HCT116 (cell line): ENCODE measurements at regions not wholly inside any gene's neighbourhood (a gene's known extent, or its start where the extent isn't known, plus 50 kb on each side); places are given as distances from the start of the nearest gene placed in this dataset.

Experiments used
- ATAC-seq: fragments of 200-7000 bp; cut with Tn5 transposase; 2 replicates; pipeline ENCODE4 v1.9.1; 2020; ENCODE audit warnings: mild to moderate bottlenecking, moderate library complexity
- BruUV-seq: library from RNA; stranded (reverse); fragments of 400-500 nt; replicated peaks from 2 replicates; lab custom pipeline; 2021; lab: Mats Ljungman, UMichigan
- CTCF ChIA-PET: fragments of 300-600 bp; sonication (Branson Sonifier 250); formaldehyde crosslinking; loops from one replicate; lab custom pipeline; 2021; ENCODE audit warnings: antibody characterized with exemption; lab: Charles Lee
- POLR2A ChIA-PET: fragments of 300-600, 350-600 bp; sonication (Branson Sonifier 250); formaldehyde crosslinking; loops from one replicate; lab custom pipeline; 2021; ENCODE audit warnings: antibody characterized with exemption; lab: Charles Lee
- RAD21 ChIA-PET, 2 experiments: fragments of 300-600 bp; sonication (Branson Sonifier 250); formaldehyde crosslinking; loops; one replicate each; lab custom pipeline; 2023; ENCODE audit warnings: low total read pairs in 2 of 2; ENCODE audit not compliant: uncharacterized antibody in 2 of 2, unreplicated experiment in 2 of 2, low non-redundant PET in 1 of 2; lab: Charles Lee
- DNase-seq: peaks from one replicate; pipeline ENCODE4 v3.0.0-alpha.2; 2010; ENCODE audit warnings: low read depth, low spot score
- H2AFZ ChIP-seq: fragments of 200-600 bp; shearing (Covaris generic), sonication (generic); 2 replicates; pipeline ENCODE4 v1.6.1; 2017; ENCODE audit warnings: low read depth, mixed run types, mixed read lengths, antibody characterized with exemption, low read length; ENCODE audit not compliant: poor library complexity, severe bottlenecking
- H3K27ac ChIP-seq: 2 replicates; pipeline ENCODE4 v1.5.1; 2012; ENCODE audit warnings: low read depth, low read length
- H3K27me3 ChIP-seq: fragments of 200-600 bp; sonication (generic); 2 replicates; pipeline ENCODE4 v1.6.1; 2016; ENCODE audit warnings: mixed run types, low read length, mixed read lengths; ENCODE audit not compliant: insufficient read depth
- H3K36me3 ChIP-seq, 2 experiments: fragments of 200-500 bp in 1 of 2; fragments of 200-600 bp in 1 of 2; sonication (Bioruptor generic) in 1 of 2; sonication (generic) in 1 of 2; 2 replicates each; pipeline versions ENCODE4 v1.5.1 to v1.6.1; 2014 to 2016; ENCODE audit warnings: low read length in 2 of 2, inconsistent platforms in 1 of 2, mixed read lengths in 1 of 2, mixed run types in 1 of 2; ENCODE audit not compliant: insufficient read depth in 2 of 2, control insufficient read depth in 1 of 2
- H3K4me1 ChIP-seq, 2 experiments: fragments of 200-600 bp in 1 of 2; sonication (generic) in 1 of 2; 2 replicates each; pipeline versions ENCODE4 v1.5.1 to v1.6.1; 2012 to 2017; ENCODE audit warnings: low read length in 2 of 2, inconsistent platforms in 1 of 2, mild to moderate bottlenecking in 1 of 2, mixed read lengths in 1 of 2, mixed run types in 1 of 2, moderate library complexity in 1 of 2; ENCODE audit not compliant: insufficient read depth in 2 of 2, control insufficient read depth in 1 of 2
- H3K4me2 ChIP-seq: fragments of 200-600 bp; sonication (generic); 2 replicates; pipeline ENCODE4 v1.6.1; 2017; ENCODE audit warnings: mixed run types, low read length, mixed read lengths
- H3K4me3 ChIP-seq, 2 experiments: fragments of 200-600 bp in 1 of 2; sonication (generic) in 1 of 2; replicated peaks in 1 of 2; 2 replicates each; pipeline ENCODE4 v1.5.1; 2011 to 2016; ENCODE audit warnings: low read length in 2 of 2, control low read depth in 1 of 2, low read depth in 1 of 2, mild to moderate bottlenecking in 1 of 2, mixed read lengths in 1 of 2, mixed run types in 1 of 2
- H3K79me2 ChIP-seq: fragments of 200-600 bp; sonication (generic); 2 replicates; pipeline ENCODE4 v1.6.1; 2017; ENCODE audit warnings: mild to moderate bottlenecking, mixed run types, low read length, moderate library complexity, mixed read lengths; ENCODE audit not compliant: insufficient read depth
- H3K9ac ChIP-seq: fragments of 200-600 bp; sonication (generic); 2 replicates; pipeline ENCODE4 v1.6.1; 2016; ENCODE audit warnings: low read length, mixed read lengths
- H3K9me2 ChIP-seq: fragments of 200-600 bp; sonication (generic), shearing (Covaris generic); 2 replicates; pipeline ENCODE4 v1.6.1; 2017; ENCODE audit warnings: mixed run types, mild to moderate bottlenecking, moderate library complexity; ENCODE audit not compliant: insufficient read depth
- H3K9me3 ChIP-seq, 2 experiments: fragments of 200-500 bp in 1 of 2; fragments of 200-600 bp in 1 of 2; sonication (Bioruptor generic) in 1 of 2; sonication (generic) in 1 of 2; 2 replicates each; pipeline ENCODE4 v1.6.1; 2014 to 2017; ENCODE audit warnings: low read length in 2 of 2, mixed read lengths in 2 of 2, inconsistent platforms in 1 of 2, low read depth in 1 of 2, mild to moderate bottlenecking in 1 of 2, mixed run types in 1 of 2, moderate library complexity in 1 of 2; ENCODE audit not compliant: control insufficient read depth in 1 of 2, insufficient read depth in 1 of 2
- H4K20me1 ChIP-seq: fragments of 200-600 bp; sonication (generic), shearing (Covaris generic); 2 replicates; pipeline ENCODE4 v1.6.1; 2017; ENCODE audit warnings: mixed run types, mild to moderate bottlenecking, moderate library complexity; ENCODE audit not compliant: insufficient read depth
- EGR1 ChIP-seq: IDR thresholded peaks from 2 replicates; pipeline ENCODE4 v1.6.1; 2012; ENCODE audit warnings: low read depth
- EZH2 ChIP-seq: fragments of 200-600 bp; sonication (generic); IDR thresholded peaks from 2 replicates; pipeline ENCODE4 v1.6.1; 2017; ENCODE audit warnings: antibody characterized with exemption, mixed run types
- POLR2AphosphoS5 ChIP-seq: IDR thresholded peaks from 2 replicates; pipeline ENCODE4 v1.6.1; 2011; ENCODE audit warnings: mild to moderate bottlenecking, low read depth, low read length, moderate library complexity
- TCF7L2 ChIP-seq: IDR thresholded peaks from 2 replicates; pipeline ENCODE4 v1.7.0; 2011; ENCODE audit warnings: borderline replicate concordance, inconsistent platforms; ENCODE audit not compliant: insufficient read depth, insufficient read length; ENCODE audit errors: extremely low read depth
- ZBTB33 ChIP-seq: IDR thresholded peaks from 2 replicates; pipeline ENCODE4 v1.6.1; 2011; ENCODE audit warnings: mild to moderate bottlenecking, low read length, moderate library complexity; ENCODE audit not compliant: insufficient replicate concordance; ENCODE audit errors: extremely low read depth
- ZFX ChIP-seq: fragments of 450-650 bp; IDR thresholded peaks from 2 replicates; pipeline ENCODE4 v1.6.1; 2017
- intact Hi-C: fragments of 100-400 bp; cut with micrococcal nuclease; formaldehyde crosslinking; loops from 2 replicates; pipeline ENCODE4 v1.10.0; 2022

GRCh38 chr4:17195461-17196275 lies 297.2 kb upstream of the LDB2 start:
- no peak for TF ChIP-seq POLR2AphosphoS5
- TF ChIP-seq ZFX, result no peak
- TF ChIP-seq EZH2, result no peak
- TF ChIP-seq TCF7L2, result no peak
- TF ChIP-seq EGR1, result no peak
- TF ChIP-seq ZBTB33, result no peak
- ChIA-PET CTCF (no interaction called here), POLR2A (no interaction called here), RAD21 (no interaction called here)
- no peak overlapping the region for H3K4me2 ChIP-seq
- peaks cover 0 to 10% of the 10 kb centered on the region in 2 experiments; a peak in 2 of 4 replicates for H3K4me1 ChIP-seq
- no peaks in the 10 kb centered on the region for H3K36me3 ChIP-seq
- H3K9me3 ChIP-seq, result no peaks in the 10 kb centered on the region
- no peaks in the 10 kb centered on the region for H3K9me2 ChIP-seq
- no peak overlapping the region for H3K27ac ChIP-seq
- H4K20me1 ChIP-seq, result no peaks in the 10 kb centered on the region; the same call in 1 of the 2 replicates
- H3K4me3 ChIP-seq, result no peak overlapping the region
- no peak for ATAC-seq
- no TSS peak for BruUV-seq
- no peak for DNase-seq
- H2AFZ ChIP-seq, result no peak overlapping the region
- no peaks in the 10 kb centered on the region for H3K79me2 ChIP-seq
- no peaks in the 10 kb centered on the region for H3K27me3 ChIP-seq
- H3K9ac ChIP-seq, result no peak overlapping the region
- intact Hi-C loops, result no loop called here
